AG04450 (cell line): ENCODE measurements at regions not wholly inside any gene's neighbourhood (a gene's known extent, or its start where the extent isn't known, plus 50 kb on each side); places are given as distances from the start of the nearest gene placed in this dataset.

Source experiments
- CTCF ChIA-PET: fragments of 300-600, 350-600 bp; formaldehyde crosslinking; extraction: SDS; loops from one replicate; lab custom pipeline; 2022; ENCODE audit warnings: antibody characterized with exemption, inconsistent platforms; lab: Charles Lee
- POLR2A ChIA-PET: fragments of 350-600 bp; formaldehyde crosslinking; extraction: SDS; loops from one replicate; lab custom pipeline; 2021; ENCODE audit warnings: antibody characterized with exemption, inconsistent platforms; lab: Yijun Ruan, JAX
- DNase-seq: peaks from one replicate; pipeline ENCODE4 v3.0.0-alpha.2; 2011; ENCODE audit warnings: low read depth, low spot score
- H3K27ac ChIP-seq: one replicate; pipeline ENCODE4 v1.5.1; 2012; ENCODE audit warnings: low read depth, low read length, control low read depth
- H3K27me3 ChIP-seq: one replicate; pipeline ENCODE4 v1.6.0; 2012; ENCODE audit warnings: low read length; ENCODE audit not compliant: control insufficient read depth, insufficient read depth
- H3K4me3 ChIP-seq: 2 replicates; pipeline ENCODE4 v1.5.1; 2011; ENCODE audit warnings: mild to moderate bottlenecking, low read depth, low read length, control low read depth
- H3K9me3 ChIP-seq: 2 replicates; pipeline ENCODE4 v1.5.1; 2012; ENCODE audit warnings: low read length; ENCODE audit not compliant: control insufficient read depth, insufficient read depth
- TF ChIP-seq, protein P1 (sequence below): IDR thresholded peaks from 2 replicates; pipeline ENCODE4 v1.5.1; 2011; ENCODE audit warnings: low read depth, low read length, control low read depth, inconsistent platforms

DNA sequence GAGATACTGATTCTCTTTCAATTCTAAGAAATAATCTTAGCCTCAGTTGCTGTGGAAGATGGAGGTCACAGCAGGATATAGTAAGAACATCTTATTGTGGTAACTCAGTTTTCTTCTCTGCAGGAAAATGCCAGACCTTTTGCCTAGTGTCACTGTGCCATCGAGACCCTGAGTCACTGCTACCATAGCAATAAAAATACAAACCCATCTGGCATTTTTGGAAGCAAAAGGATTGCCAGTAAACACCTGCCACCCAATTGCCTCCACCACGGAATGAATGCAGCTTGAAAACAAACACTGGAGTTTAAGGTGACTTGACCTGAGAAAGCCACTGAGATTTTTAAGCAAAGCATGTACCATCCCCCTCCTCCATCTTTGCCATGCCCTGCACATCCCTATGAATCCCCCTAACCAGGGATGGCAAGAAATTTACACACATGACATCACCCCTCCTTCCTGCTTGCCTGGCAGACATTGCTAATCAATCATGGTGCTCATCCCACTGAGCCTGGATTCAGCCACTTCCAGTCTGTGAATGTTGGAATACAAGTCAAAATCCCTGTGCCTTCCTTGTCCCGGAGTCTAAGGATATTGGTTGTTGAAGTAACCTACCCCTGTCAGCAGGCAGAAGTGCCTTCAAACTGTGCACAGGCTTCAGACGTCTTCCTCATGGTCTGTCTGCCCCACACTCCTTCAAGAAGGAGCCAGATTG, 59.6 kb upstream of the MAMLD1 start:
- Histone ChIP-seq H3K27ac (no peak overlapping the region), H3K9me3 (no peaks in the 10 kb centered on the region), H3K27me3 (no peaks in the 10 kb centered on the region), H3K4me3 (no peak overlapping the region)
- DNase-seq, result no peak
- ChIA-PET POLR2A (no interaction called here), CTCF (no interaction called here)
- TF ChIP-seq, protein P1, sequence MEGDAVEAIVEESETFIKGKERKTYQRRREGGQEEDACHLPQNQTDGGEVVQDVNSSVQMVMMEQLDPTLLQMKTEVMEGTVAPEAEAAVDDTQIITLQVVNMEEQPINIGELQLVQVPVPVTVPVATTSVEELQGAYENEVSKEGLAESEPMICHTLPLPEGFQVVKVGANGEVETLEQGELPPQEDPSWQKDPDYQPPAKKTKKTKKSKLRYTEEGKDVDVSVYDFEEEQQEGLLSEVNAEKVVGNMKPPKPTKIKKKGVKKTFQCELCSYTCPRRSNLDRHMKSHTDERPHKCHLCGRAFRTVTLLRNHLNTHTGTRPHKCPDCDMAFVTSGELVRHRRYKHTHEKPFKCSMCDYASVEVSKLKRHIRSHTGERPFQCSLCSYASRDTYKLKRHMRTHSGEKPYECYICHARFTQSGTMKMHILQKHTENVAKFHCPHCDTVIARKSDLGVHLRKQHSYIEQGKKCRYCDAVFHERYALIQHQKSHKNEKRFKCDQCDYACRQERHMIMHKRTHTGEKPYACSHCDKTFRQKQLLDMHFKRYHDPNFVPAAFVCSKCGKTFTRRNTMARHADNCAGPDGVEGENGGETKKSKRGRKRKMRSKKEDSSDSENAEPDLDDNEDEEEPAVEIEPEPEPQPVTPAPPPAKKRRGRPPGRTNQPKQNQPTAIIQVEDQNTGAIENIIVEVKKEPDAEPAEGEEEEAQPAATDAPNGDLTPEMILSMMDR, result no peak

DNA sequence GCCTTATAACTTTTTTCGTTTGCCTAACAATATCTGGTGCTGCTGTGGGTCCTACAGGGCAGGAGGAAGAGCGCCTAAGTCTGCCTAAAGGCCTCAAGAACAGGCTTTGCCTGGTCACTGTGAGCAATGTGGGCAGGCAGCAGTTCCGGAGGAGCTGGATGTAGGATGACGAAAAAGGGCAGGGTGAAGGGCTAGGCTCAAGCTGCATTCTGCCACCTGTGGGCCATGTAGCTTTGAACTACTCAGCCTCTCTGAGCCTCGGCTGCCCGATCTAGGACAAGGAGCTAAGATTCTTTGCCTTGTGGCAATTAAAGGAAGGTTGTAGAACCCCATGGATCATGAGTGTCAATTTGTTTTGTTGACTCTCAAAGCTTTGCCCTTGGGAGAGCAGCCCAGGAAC, 57.1 kb upstream of the MAMLD1 start:
- no peaks in the 10 kb centered on the region for H3K9me3 ChIP-seq
- ChIA-PET CTCF (interaction anchor here (0.5 kb wide), 1 partner anchor 355 kb away, joined by 3 read pairs; no protein-coding TSS in a partner anchor), POLR2A (no interaction called here)
- TF ChIP-seq, protein P1, result no peak
- DNase-seq, result no peak
- H3K4me3 ChIP-seq, result no peak overlapping the region
- H3K27me3 ChIP-seq, result no peaks in the 10 kb centered on the region
- no peak overlapping the region for H3K27ac ChIP-seq

DNA sequence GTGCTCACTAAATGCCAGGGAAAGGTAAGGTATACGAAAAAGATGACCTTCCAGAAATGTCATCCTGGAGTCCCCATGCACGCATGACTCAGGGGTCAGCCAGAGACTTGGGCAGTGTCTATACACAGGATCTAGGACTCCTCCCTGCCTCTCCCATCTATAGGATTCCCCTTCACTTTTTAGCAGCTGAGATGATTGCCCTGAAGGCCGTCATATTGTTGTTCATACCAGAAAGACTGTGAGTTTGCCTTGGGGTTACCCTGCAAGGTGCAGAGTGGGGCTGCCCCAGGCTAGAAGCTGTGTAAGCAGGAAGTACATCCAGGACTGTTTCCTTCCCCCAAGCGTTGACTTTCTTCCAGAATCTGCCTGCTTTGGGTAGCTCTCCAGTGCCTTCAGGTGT, 55.1 kb upstream of the MAMLD1 start:
- no peaks in the 10 kb centered on the region for H3K9me3 ChIP-seq
- H3K4me3 ChIP-seq, result no peak overlapping the region
- ChIA-PET CTCF (no interaction called here), POLR2A (no interaction called here)
- TF ChIP-seq, protein P1, result no peak
- H3K27ac ChIP-seq, result no peak overlapping the region
- H3K27me3 ChIP-seq, result no peaks in the 10 kb centered on the region
- no peak for DNase-seq

DNA sequence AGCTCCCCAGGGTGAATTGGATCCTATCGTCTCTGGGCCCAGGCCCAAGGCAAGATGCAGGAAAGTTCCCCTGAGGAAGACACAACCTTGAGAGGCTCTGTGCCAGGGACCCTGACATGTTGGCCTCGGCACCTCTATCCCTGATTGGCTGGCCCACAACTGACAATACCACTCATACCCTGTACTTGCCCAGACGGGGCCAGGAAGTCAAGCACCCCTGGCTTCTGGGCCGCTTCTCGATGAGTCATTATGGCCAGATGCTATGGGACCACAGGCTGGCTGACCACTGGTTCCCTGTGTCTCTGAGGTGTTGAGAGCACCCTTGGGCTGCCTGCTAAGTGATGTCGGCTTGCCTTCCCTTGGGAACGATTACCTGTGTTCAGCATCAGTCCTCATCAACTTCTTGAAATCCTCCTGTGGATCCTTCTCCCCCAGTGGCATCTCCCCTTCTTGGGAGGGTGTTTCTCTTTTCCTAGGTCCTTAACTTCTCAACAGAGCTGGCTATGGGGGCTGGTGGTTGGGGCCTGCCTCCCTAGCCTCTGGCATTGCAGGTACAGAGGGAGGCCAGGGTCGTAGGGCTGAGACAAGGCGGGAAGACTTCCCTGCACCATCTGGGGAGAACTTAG, 54.5 kb upstream of the MAMLD1 start:
- no peak for DNase-seq
- Histone ChIP-seq H3K9me3 (no peaks in the 10 kb centered on the region), H3K27ac (no peak overlapping the region), H3K27me3 (no peaks in the 10 kb centered on the region), H3K4me3 (no peak overlapping the region)
- ChIA-PET POLR2A (no interaction called here), CTCF (no interaction called here)
- TF ChIP-seq, protein P1, result no peak

DNA sequence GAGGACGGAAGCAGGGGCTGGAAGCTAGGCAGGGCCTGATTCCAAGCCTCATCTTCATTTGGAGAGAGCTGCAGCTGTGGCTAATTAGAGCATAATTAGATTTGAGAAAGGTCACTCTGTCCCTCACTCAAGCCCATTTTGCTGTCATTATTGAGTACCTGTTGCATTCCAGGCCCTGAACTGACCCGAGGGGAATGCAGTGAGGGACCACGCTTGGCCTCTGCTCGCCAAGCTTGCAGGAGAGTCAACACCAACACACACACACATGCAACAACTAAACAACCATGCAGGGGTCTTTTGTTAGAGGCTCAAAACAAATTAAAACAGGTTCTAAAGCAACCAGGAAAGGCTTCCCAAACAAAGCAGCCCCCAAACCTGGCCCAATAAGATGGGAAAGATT, 52.7 kb upstream of the MAMLD1 start:
- DNase-seq, result no peak
- TF ChIP-seq, protein P1, result no peak
- Histone ChIP-seq H3K27ac (no peak overlapping the region), H3K4me3 (no peak overlapping the region), H3K27me3 (no peaks in the 10 kb centered on the region), H3K9me3 (no peaks in the 10 kb centered on the region)
- CTCF ChIA-PET, result no interaction called here
- POLR2A ChIA-PET, result no interaction called here
